DND-41 (cell line): ENCODE measurements at regions not wholly inside any gene's neighbourhood (a gene's known extent, or its start where the extent isn't known, plus 50 kb on each side); places are given as distances from the start of the nearest gene placed in this dataset.

ENCODE experiments used
- ATAC-seq: fragments of 200-7000 bp; cut with Tn5 transposase; 3 replicates; pipeline ENCODE4 v1.9.1; 2021; ENCODE audit warnings: low read depth; ENCODE audit not compliant: insufficient read depth
- DNase-seq: peaks from one replicate; pipeline ENCODE4 v3.0.0-alpha.2; 2020
- H2AFZ ChIP-seq: 2 replicates; pipeline ENCODE4 v1.6.0; 2012; ENCODE audit warnings: low read depth, low read length
- H3K27ac ChIP-seq: 2 replicates; pipeline ENCODE4 v1.5.1; 2012; ENCODE audit warnings: low read length, inconsistent platforms
- H3K27me3 ChIP-seq: fragments of 200-600 bp; sonication (generic); 2 replicates; pipeline ENCODE4 v1.6.0; 2012; ENCODE audit warnings: low read length, mild to moderate bottlenecking, inconsistent platforms; ENCODE audit not compliant: insufficient read depth, poor library complexity
- H3K36me3 ChIP-seq: 2 replicates; pipeline ENCODE4 v1.5.1; 2012; ENCODE audit warnings: low read length, inconsistent platforms; ENCODE audit not compliant: insufficient read depth
- H3K4me1 ChIP-seq: 2 replicates; pipeline ENCODE4 v1.5.1; 2012; ENCODE audit warnings: mild to moderate bottlenecking, low read length; ENCODE audit not compliant: insufficient read depth
- H3K4me2 ChIP-seq: 2 replicates; pipeline ENCODE4 v1.6.0; 2012; ENCODE audit warnings: mild to moderate bottlenecking, moderate library complexity, low read length, inconsistent platforms; ENCODE audit not compliant: insufficient read depth
- H3K4me3 ChIP-seq, 2 experiments: fragments of 200-600 bp in 1 of 2; shearing (Covaris generic) in 1 of 2; 2 replicates each; pipeline ENCODE4 v1.5.1; 2012 to 2016; ENCODE audit warnings: inconsistent platforms in 2 of 2, low read length in 2 of 2, mild to moderate bottlenecking in 2 of 2, low read depth in 1 of 2, moderate library complexity in 1 of 2
- H3K79me2 ChIP-seq: 2 replicates; pipeline ENCODE4 v1.6.0; 2012; ENCODE audit warnings: low read length, inconsistent platforms; ENCODE audit not compliant: insufficient read depth
- H3K9ac ChIP-seq: 2 replicates; pipeline ENCODE4 v1.6.0; 2012; ENCODE audit warnings: low read depth, mild to moderate bottlenecking, inconsistent platforms, low read length, moderate library complexity
- H3K9me3 ChIP-seq: 2 replicates; pipeline ENCODE4 v1.5.1; 2012; ENCODE audit warnings: low read length, moderate library complexity, mild to moderate bottlenecking, inconsistent platforms; ENCODE audit not compliant: insufficient read depth, severe bottlenecking
- H4K20me1 ChIP-seq: 2 replicates; pipeline ENCODE4 v1.6.0; 2012; ENCODE audit warnings: low read length; ENCODE audit not compliant: insufficient read depth
- CTCF ChIP-seq: IDR thresholded peaks from 2 replicates; pipeline ENCODE4 v1.5.1; 2012; ENCODE audit warnings: borderline replicate concordance, low read length, moderate library complexity, mild to moderate bottlenecking; ENCODE audit not compliant: poor library complexity, severe bottlenecking; ENCODE audit errors: extremely low read depth
- EZH2 ChIP-seq: IDR thresholded peaks from 3 replicates; pipeline ENCODE4 v1.6.1; 2012; ENCODE audit warnings: borderline replicate concordance, low read depth, mild to moderate bottlenecking, moderate library complexity, low read length, inconsistent platforms; ENCODE audit not compliant: severe bottlenecking

- H3K27me3 ChIP-seq, result no peaks in the 10 kb centered on the region
- no peak overlapping the region for H2AFZ ChIP-seq
- no peaks in the 10 kb centered on the region for H4K20me1 ChIP-seq
- H3K36me3 ChIP-seq, result no peaks in the 10 kb centered on the region
- H3K4me3 ChIP-seq, result no peak overlapping the region
- no peaks in the 10 kb centered on the region for H3K4me1 ChIP-seq
- no peak for DNase-seq
- TF ChIP-seq EZH2 (no peak), CTCF (no peak)
- no peaks in the 10 kb centered on the region for H3K9me3 ChIP-seq
- no peak for ATAC-seq
- H3K79me2 ChIP-seq, result no peaks in the 10 kb centered on the region
- no peak overlapping the region for H3K9ac ChIP-seq
- no peak overlapping the region for H3K27ac ChIP-seq
- H3K4me2 ChIP-seq, result no peak overlapping the region
Measured at GRCh38 chr5:173667702-173668101, 51.3 kb upstream of the BOD1 start.

GRCh38 chr5:173668245-173668800 lies 51.9 kb upstream of the BOD1 start:
- TF ChIP-seq CTCF (no peak), EZH2 (no peak)
- Histone ChIP-seq H3K4me1 (no peaks in the 10 kb centered on the region), H3K9me3 (no peaks in the 10 kb centered on the region), H3K27ac (no peak overlapping the region), H4K20me1 (no peaks in the 10 kb centered on the region), H3K79me2 (no peaks in the 10 kb centered on the region), H3K36me3 (no peaks in the 10 kb centered on the region), H2AFZ (no peak overlapping the region), H3K4me2 (no peak overlapping the region), H3K4me3 (no peak overlapping the region), H3K9ac (no peak overlapping the region), H3K27me3 (no peaks in the 10 kb centered on the region)
- ATAC-seq, result no peak
- DNase-seq, result no peak

GRCh38 chr5:173668910-173669309 lies 52.5 kb upstream of the BOD1 start:
- no peak overlapping the region for H3K4me2 ChIP-seq

More at GRCh38 chr5:173668910-173669309, 52.5 kb upstream of the BOD1 start:
- TF ChIP-seq EZH2 (no peak), CTCF (no peak)
- Histone ChIP-seq H3K27ac (no peak overlapping the region), H3K4me3 (no peak overlapping the region), H3K27me3 (no peaks in the 10 kb centered on the region), H3K9me3 (no peaks in the 10 kb centered on the region), H3K36me3 (no peaks in the 10 kb centered on the region), H3K79me2 (no peaks in the 10 kb centered on the region), H3K9ac (no peak overlapping the region), H3K4me1 (no peaks in the 10 kb centered on the region), H4K20me1 (no peaks in the 10 kb centered on the region), H2AFZ (no peak overlapping the region)
- ATAC-seq (no peak), DNase-seq (no peak)
